DOHH2 (cell line): ENCODE measurements at regions not wholly inside any gene's neighbourhood (a gene's known extent, or its start where the extent isn't known, plus 50 kb on each side); places are given as distances from the start of the nearest gene placed in this dataset.

Experiments used
- CTCF ChIP-seq: fragments of 200-600 bp; sonication (generic); IDR thresholded peaks from one replicate; pipeline ENCODE4 v1.5.1; 2014; ENCODE audit warnings: antibody characterized with exemption, mild to moderate bottlenecking, low read depth, low read length; ENCODE audit not compliant: poor library complexity, severe bottlenecking
- EZH2phosphoT487 ChIP-seq: fragments of 200-600 bp; sonication (generic); IDR thresholded peaks from 2 replicates; pipeline ENCODE4 v1.6.1; 2017; ENCODE audit warnings: borderline replicate concordance, mild to moderate bottlenecking, antibody characterized with exemption, low read length, moderate library complexity, mixed read lengths

- no peak for TF ChIP-seq CTCF
- no peak for TF ChIP-seq EZH2phosphoT487
These were observed 700.9 kb upstream of the SYT4 start for GRCh38 chr18:43978174-43978573.
